ENCODE measurements at regions not wholly inside any gene's neighbourhood (a gene's known extent, or its start where the extent isn't known, plus 50 kb on each side); places are given as distances from the start of the nearest gene placed in this dataset.
A peak's percentile ranks its signal among the peaks of the same experiment; 100 is the strongest.

- Histone ChIP-seq H3K27ac (no peak overlapping the region), H3K4me3 (no peak overlapping the region), H3K9me3 (replicated peaks in 1 of 3) (no peaks in the 10 kb centered on the region), H3K27me3 (no peaks in the 10 kb centered on the region), H3K4me1 (replicated peaks in 1 of 2) (no peaks in the 10 kb centered on the region), H3K36me3 (replicated peaks in 1 of 2) (no peaks in the 10 kb centered on the region)
- DNase-seq: no peak
- 67 to 78% (median 76%) methylated on average over 5 of the region's 5 CpGs for whole genome bisulfite sequencing, 4 donors
- TF ChIP-seq CTCF (IDR thresholded peaks at IDR 0.05) (no peak), POLR2A (IDR thresholded peaks at IDR 0.05) (no peak)
- intact Hi-C loops (cut with DNase I): no loop called here
These were observed 182.2 kb downstream of the SNRPN start for GRCh38 chr15:25137013-25137412.

DNA sequence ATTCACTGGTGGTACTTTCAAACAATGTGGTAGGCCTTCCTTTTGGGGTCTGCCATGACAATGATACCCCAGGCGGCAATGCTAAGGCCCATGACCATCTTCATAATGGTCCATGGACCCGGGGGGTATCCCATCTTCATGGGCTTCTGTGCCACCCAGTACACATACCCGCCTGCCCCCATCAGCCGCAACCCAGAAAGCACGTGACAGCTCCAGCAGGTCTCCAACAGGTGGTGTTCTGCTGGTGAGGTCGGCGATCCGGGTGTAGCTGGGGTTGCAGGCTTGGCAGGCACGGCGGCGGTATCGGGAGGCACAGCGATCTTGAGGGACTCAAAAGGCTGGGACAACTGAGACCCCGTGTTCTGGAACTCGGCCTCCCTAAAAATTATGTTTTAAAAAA is 214.5 kb downstream of the SNRPN start:
- Histone ChIP-seq H3K9me3 (replicated peaks in 1 of 3) (peaks cover 0 to 12% (median 0%) of the 10 kb centered on the region in 3 donors), H3K27ac (no peak overlapping the region), H3K4me1 (replicated peaks in 1 of 2) (no peaks in the 10 kb centered on the region), H3K4me3 (no peak overlapping the region), H3K36me3 (replicated peaks in 1 of 2) (no peaks in the 10 kb centered on the region), H3K27me3 (no peaks in the 10 kb centered on the region)
- intact Hi-C loops (cut with DNase I): no loop called here
- peak in 1 of 7 donors; percentile 39 for DNase-seq
- no peak for TF ChIP-seq CTCF (IDR thresholded peaks at IDR 0.05)
- TF ChIP-seq POLR2A (IDR thresholded peaks at IDR 0.05): no peak
- 90 to 92% (median 91%) methylated on average over 14 to 15 of the region's 15 CpGs for WGBS, 4 donors

GRCh38 chr15:25170113-25170731 is 215.4 kb downstream of the SNRPN start:
- peak in 2 of 7 donors; percentile 7 to 43 for DNase-seq
- Histone ChIP-seq H3K9me3 (replicated peaks in 1 of 3) (peaks cover 0 to 13% (median 0%) of the 10 kb centered on the region in 3 donors), H3K27me3 (no peaks in the 10 kb centered on the region), H3K4me1 (replicated peaks in 1 of 2) (no peaks in the 10 kb centered on the region), H3K36me3 (replicated peaks in 1 of 2) (no peaks in the 10 kb centered on the region), H3K27ac (no peak overlapping the region), H3K4me3 (no peak overlapping the region)
- TF ChIP-seq CTCF (IDR thresholded peaks at IDR 0.05) (no peak), POLR2A (IDR thresholded peaks at IDR 0.05) (no peak)
- WGBS, 4 donors: 70 to 88% (median 84%) methylated on average over 6 to 19 of the region's 19 CpGs
- intact Hi-C loops (cut with DNase I): no loop called here

DNA sequence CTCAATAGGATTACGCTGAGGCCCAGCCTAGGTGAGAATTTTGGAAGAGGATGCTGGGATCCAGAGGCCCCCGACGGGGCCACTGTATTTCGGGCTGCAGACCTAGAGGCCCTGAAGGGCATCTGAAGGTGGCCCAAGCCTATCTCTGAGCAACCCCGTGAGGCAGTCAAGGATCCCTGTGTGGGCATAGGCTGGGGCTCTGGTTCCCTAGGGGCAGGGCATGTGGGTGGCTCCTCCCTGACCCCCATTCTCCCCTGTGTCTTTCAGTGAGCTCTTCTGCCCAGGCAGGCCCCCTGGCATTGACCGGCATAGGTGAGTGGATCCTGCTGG is 216.0 kb downstream of the SNRPN start:
- Histone ChIP-seq H3K27ac (no peak overlapping the region), H3K36me3 (replicated peaks in 1 of 2) (no peaks in the 10 kb centered on the region), H3K27me3 (no peaks in the 10 kb centered on the region), H3K4me1 (replicated peaks in 1 of 2) (no peaks in the 10 kb centered on the region), H3K4me3 (no peak overlapping the region), H3K9me3 (replicated peaks in 1 of 3) (peaks cover 0 to 13% (median 0%) of the 10 kb centered on the region in 3 donors)
- TF ChIP-seq POLR2A (IDR thresholded peaks at IDR 0.05) (no peak), CTCF (IDR thresholded peaks at IDR 0.05) (no peak)
- intact Hi-C loops (cut with DNase I): no loop called here
- peak in 3 of 7 donors; percentile 8 to 39 (median 9) for DNase-seq
- WGBS, 4 donors: 84 to 93% (median 91%) methylated on average over 5 to 6 of the region's 6 CpGs
